Parathyroid adenoma (tissue), 2 donors: ENCODE measurements at regions not wholly inside any gene's neighbourhood (a gene's known extent, or its start where the extent isn't known, plus 50 kb on each side); places are given as distances from the start of the nearest gene placed in this dataset.
"Not testable (repeated sequence)": the region's sequence is repeated elsewhere in the genome, so short reads cannot be mapped to it uniquely, and the experiment has no call there.

Experiments used
- H2AFZ ChIP-seq: fragments of 300-600 bp; sonication (generic); one replicate; pipeline ENCODE4 v1.7.0; 2017; ENCODE audit warnings: antibody characterized with exemption, mild to moderate bottlenecking
- H3K27ac ChIP-seq: fragments of 300-600 bp; sonication (generic); one replicate; pipeline ENCODE4 v1.7.0; 2017
- H3K27me3 ChIP-seq: fragments of 300-600 bp; sonication (generic); one replicate; pipeline ENCODE4 v1.7.0; 2017; ENCODE audit warnings: low read length; ENCODE audit not compliant: control insufficient read depth, insufficient read depth
- H3K36me3 ChIP-seq: fragments of 300-600 bp; sonication (generic); one replicate; pipeline ENCODE4 v1.7.0; 2017; ENCODE audit warnings: low read length; ENCODE audit not compliant: control insufficient read depth, insufficient read depth
- H3K4me1 ChIP-seq: fragments of 300-600 bp; sonication (generic); one replicate; pipeline ENCODE4 v1.7.0; 2017; ENCODE audit warnings: control low read depth
- H3K4me2 ChIP-seq: fragments of 300-600 bp; sonication (generic); one replicate; pipeline ENCODE4 v1.7.0; 2017; ENCODE audit warnings: low read length
- H3K4me3 ChIP-seq: fragments of 300-600 bp; sonication (generic); one replicate; pipeline ENCODE4 v1.7.0; 2017; ENCODE audit warnings: low read depth, low read length
- H3K79me2 ChIP-seq: fragments of 300-600 bp; sonication (generic); one replicate; pipeline ENCODE4 v1.7.0; 2017; ENCODE audit warnings: control low read depth
- H3K9ac ChIP-seq: fragments of 300-600 bp; sonication (generic); one replicate; pipeline ENCODE4 v1.7.0; 2017; ENCODE audit warnings: mild to moderate bottlenecking
- H3K9me3 ChIP-seq: fragments of 300-600 bp; sonication (generic); one replicate; pipeline ENCODE4 v1.7.0; 2017; ENCODE audit warnings: low read length; ENCODE audit not compliant: control insufficient read depth
- TF ChIP-seq, protein P1 (sequence below): fragments of 300-600 bp; sonication (generic); IDR thresholded peaks from one replicate; pipeline ENCODE4 v1.7.0; 2017; ENCODE audit warnings: antibody characterized with exemption, mild to moderate bottlenecking
- donor health status: primary hyperparathyroidism.

DNA sequence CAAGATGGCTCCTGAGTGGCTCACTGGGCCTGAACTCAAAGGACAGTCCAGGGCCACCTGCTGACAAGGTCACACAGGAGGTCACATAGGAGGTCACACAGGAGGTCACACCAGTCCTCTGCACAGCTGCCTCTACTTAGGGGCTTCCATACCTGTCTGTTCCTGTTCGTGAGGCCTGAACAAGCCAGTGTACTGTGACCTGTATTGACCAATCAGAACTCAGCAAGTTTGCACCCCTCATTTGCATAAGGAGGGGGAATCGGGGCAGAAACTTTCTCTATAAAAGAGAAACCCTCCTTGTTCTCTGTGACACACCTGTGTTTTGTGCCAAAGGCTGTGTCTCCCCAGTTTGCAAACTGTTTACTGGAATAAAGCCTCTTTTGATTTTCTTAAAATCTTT, 478.9 kb downstream of the EIPR1 start:
- Histone ChIP-seq H3K4me2 (no peak overlapping the region), H3K79me2 (no peaks in the 10 kb centered on the region), H3K36me3 (no peaks in the 10 kb centered on the region), H3K27ac (no peak overlapping the region), H3K9ac (no peak overlapping the region), H3K4me3 (no peak overlapping the region), H3K9me3 (no peaks in the 10 kb centered on the region), H3K4me1 (no peaks in the 10 kb centered on the region), H3K27me3 (no peaks in the 10 kb centered on the region), H2AFZ (no peak overlapping the region)
- TF ChIP-seq, protein P1, sequence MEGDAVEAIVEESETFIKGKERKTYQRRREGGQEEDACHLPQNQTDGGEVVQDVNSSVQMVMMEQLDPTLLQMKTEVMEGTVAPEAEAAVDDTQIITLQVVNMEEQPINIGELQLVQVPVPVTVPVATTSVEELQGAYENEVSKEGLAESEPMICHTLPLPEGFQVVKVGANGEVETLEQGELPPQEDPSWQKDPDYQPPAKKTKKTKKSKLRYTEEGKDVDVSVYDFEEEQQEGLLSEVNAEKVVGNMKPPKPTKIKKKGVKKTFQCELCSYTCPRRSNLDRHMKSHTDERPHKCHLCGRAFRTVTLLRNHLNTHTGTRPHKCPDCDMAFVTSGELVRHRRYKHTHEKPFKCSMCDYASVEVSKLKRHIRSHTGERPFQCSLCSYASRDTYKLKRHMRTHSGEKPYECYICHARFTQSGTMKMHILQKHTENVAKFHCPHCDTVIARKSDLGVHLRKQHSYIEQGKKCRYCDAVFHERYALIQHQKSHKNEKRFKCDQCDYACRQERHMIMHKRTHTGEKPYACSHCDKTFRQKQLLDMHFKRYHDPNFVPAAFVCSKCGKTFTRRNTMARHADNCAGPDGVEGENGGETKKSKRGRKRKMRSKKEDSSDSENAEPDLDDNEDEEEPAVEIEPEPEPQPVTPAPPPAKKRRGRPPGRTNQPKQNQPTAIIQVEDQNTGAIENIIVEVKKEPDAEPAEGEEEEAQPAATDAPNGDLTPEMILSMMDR, result no peak

DNA sequence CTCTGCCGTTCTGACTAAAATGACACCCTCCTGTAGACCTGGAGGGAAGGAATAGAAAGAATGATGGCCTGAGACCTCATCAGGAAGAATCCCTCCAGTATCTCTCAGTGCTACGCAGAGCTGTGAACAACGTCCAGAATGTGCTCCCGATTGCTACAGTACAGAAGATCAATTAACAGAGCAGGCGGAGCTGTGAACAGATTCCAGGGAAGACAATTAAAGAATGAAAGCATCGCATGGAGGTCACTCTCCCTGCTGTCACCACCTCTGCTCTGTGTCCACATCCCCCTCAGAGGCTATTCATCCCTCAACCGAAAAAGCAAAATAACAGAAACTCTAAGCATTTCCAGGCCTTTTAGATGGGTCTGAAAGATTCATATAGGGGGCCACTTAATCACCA, 481.0 kb downstream of the EIPR1 start:
- Histone ChIP-seq H3K4me3 (no peak overlapping the region), H3K9ac (no peak overlapping the region), H3K79me2 (no peaks in the 10 kb centered on the region), H3K9me3 (no peaks in the 10 kb centered on the region), H3K4me1 (no peaks in the 10 kb centered on the region), H3K36me3 (no peaks in the 10 kb centered on the region), H3K4me2 (no peak overlapping the region), H3K27me3 (no peaks in the 10 kb centered on the region), H2AFZ (no peak overlapping the region), H3K27ac (no peak overlapping the region)
- TF ChIP-seq, protein P1, result no peak

DNA sequence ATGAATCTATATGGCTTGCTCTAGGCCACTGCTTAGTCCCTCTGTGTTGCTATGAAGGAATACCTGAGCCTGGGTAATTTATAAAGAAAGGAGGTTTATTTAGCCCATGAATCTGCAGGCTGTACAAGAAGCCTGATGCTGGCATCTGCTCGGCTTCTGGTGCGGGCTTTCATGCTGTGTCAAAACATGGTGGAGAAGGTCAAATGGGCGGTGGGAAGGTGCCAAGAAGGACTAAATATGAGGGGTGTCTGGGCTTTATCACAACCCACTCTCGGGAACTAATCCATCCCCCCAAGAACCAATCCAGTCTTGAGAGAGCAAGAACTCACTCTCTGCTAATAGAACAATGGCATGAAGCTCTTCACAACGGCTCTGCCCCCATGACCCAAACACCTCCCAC, 481.6 kb downstream of the EIPR1 start:
- Histone ChIP-seq H3K27me3 (no peaks in the 10 kb centered on the region), H3K79me2 (no peaks in the 10 kb centered on the region), H3K4me1 (no peaks in the 10 kb centered on the region), H3K4me3 (no peak overlapping the region), H3K36me3 (no peaks in the 10 kb centered on the region), H3K9me3 (no peaks in the 10 kb centered on the region), H3K27ac (no peak overlapping the region), H3K9ac (no peak overlapping the region), H3K4me2 (no peak overlapping the region), H2AFZ (no peak overlapping the region)
- TF ChIP-seq, protein P1, result no peak

DNA sequence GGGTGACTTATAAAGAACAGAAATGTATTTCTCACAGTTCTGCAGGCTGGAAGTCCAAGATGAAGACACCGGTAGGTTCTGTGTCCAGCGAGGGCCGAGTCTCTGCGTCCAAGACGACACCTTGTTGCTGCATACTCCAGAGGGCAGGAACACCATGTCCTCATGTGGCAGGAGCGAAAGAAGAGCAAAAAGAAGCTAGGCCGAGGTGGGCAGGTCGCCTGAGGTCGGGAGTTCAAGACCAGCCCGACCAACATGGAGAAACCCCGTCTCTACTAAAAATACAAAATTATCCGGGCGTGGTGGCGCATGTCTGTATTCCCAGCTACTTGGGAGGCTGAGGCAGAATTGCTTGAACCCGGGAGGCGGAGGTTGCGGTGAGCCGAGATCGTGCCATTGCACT, 483.6 kb downstream of the EIPR1 start:
- not testable (repeated sequence) for H3K27ac ChIP-seq, H3K4me1 ChIP-seq, H3K9ac ChIP-seq, H3K79me2 ChIP-seq, H3K4me3 ChIP-seq, H3K36me3 ChIP-seq, H3K4me2 ChIP-seq, H2AFZ ChIP-seq, H3K9me3 ChIP-seq, H3K27me3 ChIP-seq

DNA sequence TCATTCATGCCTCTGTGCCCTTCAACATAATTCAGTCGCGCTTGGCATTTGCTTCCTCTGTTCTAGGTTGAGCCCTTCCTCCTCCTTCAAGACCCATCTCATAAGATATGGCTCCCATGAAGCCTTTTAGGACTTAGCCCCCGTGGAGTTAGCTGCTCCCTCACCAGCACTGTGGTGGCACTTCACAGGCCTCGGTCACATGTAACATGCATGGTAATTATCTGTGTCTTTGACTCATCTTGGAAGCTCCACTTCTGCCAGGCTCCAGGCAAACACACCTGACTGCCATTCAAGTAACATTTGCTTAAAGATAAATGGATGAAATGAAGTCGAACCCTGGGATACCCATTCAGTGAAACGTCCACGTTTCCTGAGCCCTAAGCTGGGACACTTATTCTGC, 484.7 kb downstream of the EIPR1 start:
- H3K4me3 ChIP-seq, result no peak overlapping the region
- H3K4me2 ChIP-seq, result no peak overlapping the region
- TF ChIP-seq, protein P1, result no peak
- H3K27ac ChIP-seq, result no peak overlapping the region
- H3K4me1 ChIP-seq, result no peaks in the 10 kb centered on the region
- no peak overlapping the region for H2AFZ ChIP-seq
- no peaks in the 10 kb centered on the region for H3K79me2 ChIP-seq
- no peaks in the 10 kb centered on the region for H3K9me3 ChIP-seq
- H3K27me3 ChIP-seq, result no peaks in the 10 kb centered on the region
- no peak overlapping the region for H3K9ac ChIP-seq
- H3K36me3 ChIP-seq, result no peaks in the 10 kb centered on the region
